Naive thymus-derived CD4-positive, alpha-beta T cell (primary cell): ENCODE measurements at regions not wholly inside any gene's neighbourhood (a gene's known extent, or its start where the extent isn't known, plus 50 kb on each side); places are given as distances from the start of the nearest gene placed in this dataset.
"Not testable (repeated sequence)": the region's sequence is repeated elsewhere in the genome, so short reads cannot be mapped to it uniquely, and the experiment has no call there.

Experiments used
- ATAC-seq: fragments of 150-1000 bp; cut with Tn5 transposase; 2 replicates; pipeline ENCODE4 v1.10.0; 2021; ENCODE audit warnings: mild to moderate bottlenecking, moderate library complexity
- CTCF ChIA-PET: fragments of 350-600 bp; sonication (Branson Sonifier 250); formaldehyde crosslinking; loops from one replicate; lab custom pipeline; 2021; ENCODE audit warnings: antibody characterized with exemption; lab: Charles Lee
- POLR2A ChIA-PET: fragments of 350-600 bp; sonication (Branson Sonifier 250); formaldehyde crosslinking; loops from one replicate; lab custom pipeline; 2021; ENCODE audit warnings: antibody characterized with exemption, inconsistent platforms; lab: Charles Lee
- DNase-seq, 9 donors: peaks; one replicate each; pipeline versions ENCODE4 v3.0.0 to v3.0.0-alpha.2; 2020 to 2022; ENCODE audit warnings: mixed read lengths in 1 of 9
- H3K27ac ChIP-seq: one replicate; pipeline ENCODE4 v1.7.0; 2013; ENCODE audit warnings: mild to moderate bottlenecking, low read depth, low read length, moderate library complexity
- H3K27me3 ChIP-seq, 2 donors: one replicate each; pipeline ENCODE4 v1.7.0; 2013; ENCODE audit warnings: low read length in 2 of 2, mild to moderate bottlenecking in 2 of 2, moderate library complexity in 2 of 2; ENCODE audit not compliant: control insufficient read depth in 2 of 2, insufficient read depth in 2 of 2
- H3K36me3 ChIP-seq, 3 experiments: 1 replicate in 2 of 3; 2 replicates in 1 of 3; pipeline ENCODE4 v1.7.0; 2013; ENCODE audit warnings: low read length in 3 of 3, mild to moderate bottlenecking in 3 of 3, moderate library complexity in 1 of 3; ENCODE audit not compliant: insufficient read depth in 3 of 3, control insufficient read depth in 2 of 3
- H3K4me1 ChIP-seq, 2 donors: one replicate each; pipeline ENCODE4 v1.7.0; 2013; ENCODE audit warnings: low read length in 2 of 2, mild to moderate bottlenecking in 2 of 2, moderate library complexity in 1 of 2; ENCODE audit not compliant: control insufficient read depth in 2 of 2, insufficient read depth in 2 of 2
- H3K4me3 ChIP-seq: 2 replicates; pipeline ENCODE4 v1.7.0; 2013; ENCODE audit warnings: mild to moderate bottlenecking, low read length
- H3K9me3 ChIP-seq, 3 experiments: 1 replicate in 2 of 3; 2 replicates in 1 of 3; pipeline ENCODE4 v1.7.0; 2013; ENCODE audit warnings: low read length in 3 of 3; ENCODE audit not compliant: control insufficient read depth in 2 of 3
- H3K27ac Mint-ChIP-seq, 9 donors: one replicate each; pipeline ENCODE4 v1.8.0; 2020 to 2022; ENCODE audit warnings: mixed read lengths in 9 of 9, mild to moderate bottlenecking in 8 of 9, moderate library complexity in 5 of 9, inconsistent platforms in 2 of 9
- H3K27me3 Mint-ChIP-seq, 5 donors: one replicate each; pipeline ENCODE4 v1.8.0; 2021 to 2022; ENCODE audit warnings: mixed read lengths in 5 of 5, mild to moderate bottlenecking in 1 of 5
- H3K36me3 Mint-ChIP-seq, 5 donors: one replicate each; pipeline ENCODE4 v1.8.0; 2020 to 2022; ENCODE audit warnings: mixed read lengths in 5 of 5, mild to moderate bottlenecking in 3 of 5, inconsistent platforms in 1 of 5
- H3K4me1 Mint-ChIP-seq, 7 donors: one replicate each; pipeline ENCODE4 v1.8.0; 2020 to 2022; ENCODE audit warnings: mixed read lengths in 7 of 7, mild to moderate bottlenecking in 3 of 7, inconsistent platforms in 1 of 7
- H3K4me3 Mint-ChIP-seq, 10 donors: one replicate each; pipeline ENCODE4 v1.8.0; 2020 to 2022; ENCODE audit warnings: mild to moderate bottlenecking in 10 of 10, mixed read lengths in 10 of 10, moderate library complexity in 6 of 10, inconsistent platforms in 2 of 10
- H3K9me3 Mint-ChIP-seq, 11 donors: one replicate each; pipeline ENCODE4 v1.8.0; 2020 to 2022; ENCODE audit warnings: mixed read lengths in 11 of 11, mild to moderate bottlenecking in 4 of 11, inconsistent platforms in 1 of 11, moderate library complexity in 1 of 11
- intact Hi-C, 2 donors: fragments of 100-400 bp; cut with micrococcal nuclease; formaldehyde crosslinking; loops; one replicate each; pipeline ENCODE4 v1.15.1; 2023

GRCh38 chr4:60696062-60696461 lies 504.1 kb upstream of the ADGRL3 start:
- POLR2A ChIA-PET, CTCF ChIA-PET, H3K4me1 ChIP-seq, H3K27me3 ChIP-seq, H3K4me3 ChIP-seq, H3K36me3 ChIP-seq, H3K27me3 Mint-ChIP-seq, H3K27ac Mint-ChIP-seq, H3K4me1 Mint-ChIP-seq, H3K36me3 Mint-ChIP-seq, H3K9me3 ChIP-seq, ATAC-seq, intact Hi-C loops, H3K27ac ChIP-seq, DNase-seq, H3K4me3 Mint-ChIP-seq: not testable (repeated sequence)
- peaks cover 0 to 43% (median 10%) of the 10 kb centered on the region in 11 donors for H3K9me3 Mint-ChIP-seq

GRCh38 chr4:60709061-60709460 lies 491.1 kb upstream of the ADGRL3 start:
- no peak overlapping the region for H3K4me3 ChIP-seq
- intact Hi-C loops, result no loop called here
- peaks cover 0 to 21% (median 3%) of the 10 kb centered on the region in 11 donors for H3K9me3 Mint-ChIP-seq
- H3K4me1 ChIP-seq, result no peaks in the 10 kb centered on the region
- DNase-seq, result no peak
- H3K4me3 Mint-ChIP-seq, result no peak overlapping the region
- ChIA-PET POLR2A (no interaction called here), CTCF (no interaction called here)
- no peaks in the 10 kb centered on the region for H3K4me1 Mint-ChIP-seq
- no peaks in the 10 kb centered on the region for H3K27me3 ChIP-seq
- no peaks in the 10 kb centered on the region for H3K36me3 ChIP-seq
- H3K27me3 Mint-ChIP-seq, result no peaks in the 10 kb centered on the region
- H3K27ac Mint-ChIP-seq, result no peak overlapping the region
- no peak overlapping the region for H3K27ac ChIP-seq
- no peak for ATAC-seq
- no peaks in the 10 kb centered on the region for H3K36me3 Mint-ChIP-seq
- H3K9me3 ChIP-seq, result no peaks in the 10 kb centered on the region

- DNase-seq, result no peak
- Histone ChIP-seq H3K27me3 (no peaks in the 10 kb centered on the region), H3K4me1 (no peaks in the 10 kb centered on the region), H3K9me3 (no peaks in the 10 kb centered on the region), H3K4me3 (no peak overlapping the region), H3K27ac (no peak overlapping the region), H3K36me3 (no peaks in the 10 kb centered on the region)
- intact Hi-C loops, result no loop called here
- Mint-ChIP-seq H3K27ac (no peak overlapping the region), H3K4me1 (no peaks in the 10 kb centered on the region), H3K9me3 (peaks cover 0 to 24% (median 3%) of the 10 kb centered on the region in 11 donors), H3K36me3 (no peaks in the 10 kb centered on the region), H3K27me3 (no peaks in the 10 kb centered on the region), H3K4me3 (no peak overlapping the region)
- CTCF ChIA-PET, result no interaction called here
- ATAC-seq, result no peak
- POLR2A ChIA-PET, result no interaction called here
Observed at GRCh38 chr4:60718874-60719273, 481.3 kb upstream of the ADGRL3 start.

GRCh38 chr4:60721685-60722084 lies 478.4 kb upstream of the ADGRL3 start:
- H3K9me3 ChIP-seq, result no peaks in the 10 kb centered on the region

DNA sequence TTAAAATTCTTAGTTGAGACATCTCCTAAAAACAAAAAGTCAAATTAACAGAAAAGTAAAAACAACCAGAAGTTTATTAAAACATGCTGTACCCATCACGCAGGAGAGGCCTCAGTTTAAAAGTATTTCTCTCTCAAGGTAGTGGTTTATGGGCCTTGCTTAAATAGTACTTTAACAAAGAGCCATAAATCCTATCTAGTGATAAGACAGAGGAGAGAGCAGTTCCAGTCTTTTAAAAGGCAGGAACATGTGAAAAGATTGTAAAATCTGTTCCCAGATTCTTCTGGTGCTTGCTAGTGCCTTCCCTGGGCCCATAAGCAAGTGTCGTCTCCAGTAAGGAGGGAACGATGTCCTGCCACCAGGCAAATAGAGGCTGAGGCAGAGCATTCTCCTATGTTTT lies 476.3 kb upstream of the ADGRL3 start:
- ChIA-PET POLR2A (no interaction called here), CTCF (no interaction called here)
- DNase-seq, result no peak
- Mint-ChIP-seq H3K27ac (no peak overlapping the region), H3K4me1 (no peaks in the 10 kb centered on the region), H3K36me3 (no peaks in the 10 kb centered on the region), H3K4me3 (no peak overlapping the region), H3K27me3 (no peaks in the 10 kb centered on the region), H3K9me3 (peaks cover 0 to 25% (median 7%) of the 10 kb centered on the region in 11 donors)
- intact Hi-C loops, result no loop called here
- no peaks in the 10 kb centered on the region for H3K27me3 ChIP-seq
- no peak overlapping the region for H3K27ac ChIP-seq
- H3K9me3 ChIP-seq, result no peaks in the 10 kb centered on the region
- no peak overlapping the region for H3K4me3 ChIP-seq
- ATAC-seq, result no peak
- no peaks in the 10 kb centered on the region for H3K4me1 ChIP-seq
- H3K36me3 ChIP-seq, result no peaks in the 10 kb centered on the region

More at GRCh38 chr4:60721685-60722084, 478.4 kb upstream of the ADGRL3 start:
- no peaks in the 10 kb centered on the region for H3K27me3 ChIP-seq
- no peak overlapping the region for H3K27ac Mint-ChIP-seq
- POLR2A ChIA-PET, result no interaction called here
- H3K4me3 Mint-ChIP-seq, result no peak overlapping the region
- ATAC-seq (no peak), DNase-seq (no peak)
- CTCF ChIA-PET, result no interaction called here
- intact Hi-C loops, result no loop called here
- H3K4me3 ChIP-seq, result no peak overlapping the region
- peaks cover 0 to 25% (median 7%) of the 10 kb centered on the region in 11 donors for H3K9me3 Mint-ChIP-seq
- H3K27me3 Mint-ChIP-seq, result no peaks in the 10 kb centered on the region
- H3K4me1 Mint-ChIP-seq, result no peaks in the 10 kb centered on the region
- H3K36me3 ChIP-seq, result no peaks in the 10 kb centered on the region
- no peak overlapping the region for H3K27ac ChIP-seq
- no peaks in the 10 kb centered on the region for H3K36me3 Mint-ChIP-seq
- no peaks in the 10 kb centered on the region for H3K4me1 ChIP-seq

- POLR2A ChIA-PET, result no interaction called here
- H3K36me3 Mint-ChIP-seq, result no peaks in the 10 kb centered on the region
- CTCF ChIA-PET, result no interaction called here
- Histone ChIP-seq H3K4me3 (no peak overlapping the region), H3K27ac (no peak overlapping the region), H3K27me3 (no peaks in the 10 kb centered on the region), H3K4me1 (no peaks in the 10 kb centered on the region), H3K36me3 (no peaks in the 10 kb centered on the region), H3K9me3 (no peaks in the 10 kb centered on the region)
- peaks cover 0 to 32% (median 7%) of the 10 kb centered on the region in 11 donors for H3K9me3 Mint-ChIP-seq
- H3K4me1 Mint-ChIP-seq, result no peaks in the 10 kb centered on the region
- intact Hi-C loops, result no loop called here
- H3K4me3 Mint-ChIP-seq, result no peak overlapping the region
- no peaks in the 10 kb centered on the region for H3K27me3 Mint-ChIP-seq
- no peak for DNase-seq
- no peak overlapping the region for H3K27ac Mint-ChIP-seq
- ATAC-seq, result no peak
Observed at GRCh38 chr4:60724623-60725022, 475.5 kb upstream of the ADGRL3 start.

DNA sequence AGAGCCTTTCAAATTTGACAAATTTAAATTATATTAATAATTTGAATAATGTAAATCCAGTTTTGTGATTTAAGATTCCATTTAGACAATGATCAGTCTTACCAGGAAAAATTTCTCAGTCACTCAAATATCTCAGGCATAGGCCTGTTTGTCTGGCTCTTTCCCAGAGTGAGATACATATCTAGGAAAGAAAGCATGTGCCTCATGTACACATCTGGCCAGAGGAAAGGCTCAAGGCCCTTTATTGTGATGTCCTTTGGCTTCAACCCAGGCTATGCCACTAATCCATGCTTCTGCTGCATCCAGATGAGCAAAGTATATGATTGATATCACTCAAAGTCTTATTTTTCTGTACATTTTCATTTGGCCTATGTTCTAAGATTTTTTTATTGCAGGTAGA lies 473.3 kb upstream of the ADGRL3 start:
- no peak overlapping the region for H3K27ac ChIP-seq
- Mint-ChIP-seq H3K27ac (no peak overlapping the region), H3K36me3 (no peaks in the 10 kb centered on the region), H3K4me1 (no peaks in the 10 kb centered on the region), H3K4me3 (no peak overlapping the region), H3K27me3 (no peaks in the 10 kb centered on the region), H3K9me3 (peaks cover 0 to 26% (median 7%) of the 10 kb centered on the region in 11 donors)
- POLR2A ChIA-PET, result no interaction called here
- H3K27me3 ChIP-seq, result no peaks in the 10 kb centered on the region
- no peaks in the 10 kb centered on the region for H3K4me1 ChIP-seq
- intact Hi-C loops, result no loop called here
- DNase-seq (no peak), ATAC-seq (no peak)
- H3K4me3 ChIP-seq, result no peak overlapping the region
- H3K36me3 ChIP-seq, result no peaks in the 10 kb centered on the region
- no peaks in the 10 kb centered on the region for H3K9me3 ChIP-seq
- CTCF ChIA-PET, result no interaction called here
